ENCODE measurements at regions not wholly inside any gene's neighbourhood (a gene's known extent, or its start where the extent isn't known, plus 50 kb on each side); places are given as distances from the start of the nearest gene placed in this dataset.

DNA sequence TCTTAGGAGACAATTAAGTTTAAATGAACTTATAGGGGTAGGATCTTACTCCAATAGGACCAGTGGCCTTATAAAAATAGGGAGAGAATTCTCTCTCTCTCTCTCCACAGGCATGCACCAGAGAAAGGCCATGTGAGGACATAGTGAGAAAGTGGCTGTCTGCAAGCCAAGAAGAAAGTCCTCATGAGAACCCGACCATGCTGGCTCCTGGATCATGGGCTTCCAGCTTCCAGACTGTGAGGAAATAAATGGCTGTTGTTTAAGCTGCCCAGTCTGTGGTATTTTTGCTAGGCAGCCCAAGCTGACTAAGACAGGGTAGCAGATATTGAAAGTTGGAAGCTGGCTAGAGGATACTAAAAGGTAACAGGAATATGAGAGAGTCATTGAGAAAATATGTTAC is 454.0 kb downstream of the NBAS start:
- DNase-seq: no peak

DNA sequence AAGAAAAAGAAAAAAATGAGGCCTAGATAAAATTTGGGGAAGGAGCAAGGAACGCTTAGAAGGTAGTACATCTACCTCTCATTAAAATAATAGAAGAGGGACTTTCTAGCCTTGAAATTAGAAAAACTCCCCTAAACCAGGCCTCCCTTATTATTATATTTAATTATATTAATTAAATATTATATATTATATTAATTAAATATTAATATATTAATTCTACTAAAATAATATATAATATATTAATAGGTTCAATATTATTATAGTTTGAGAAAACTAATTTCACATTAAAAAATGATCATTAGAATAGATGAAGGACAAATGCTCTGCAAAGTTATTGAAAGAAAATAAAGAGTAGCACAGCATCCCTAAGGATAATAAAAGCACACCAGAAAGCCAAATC is 449.4 kb downstream of the NBAS start:
- no peak for DNase-seq

GRCh38 chr2:15112216-15112615 is 448.9 kb downstream of the NBAS start:
- DNase-seq: no peak

DNA sequence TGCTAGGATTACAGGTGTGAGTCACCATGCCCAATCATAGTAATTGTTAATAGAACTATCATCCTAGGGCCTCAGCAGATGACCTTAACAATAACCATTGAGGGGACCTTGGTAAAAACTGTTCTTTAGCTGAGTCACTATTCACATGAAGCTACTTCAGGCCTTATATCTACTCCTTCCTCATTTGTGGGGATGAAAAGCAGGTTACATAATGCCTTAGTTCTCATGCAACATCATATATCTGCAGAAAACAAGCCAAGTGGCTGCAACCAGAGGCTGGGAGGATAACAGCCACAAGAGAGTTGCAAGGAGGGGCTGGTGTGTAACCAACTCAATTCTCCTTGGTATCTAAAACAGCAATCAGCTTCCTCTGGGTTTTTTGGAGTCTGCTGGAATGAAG is 445.4 kb downstream of the NBAS start:
- DNase-seq: no peak

DNA sequence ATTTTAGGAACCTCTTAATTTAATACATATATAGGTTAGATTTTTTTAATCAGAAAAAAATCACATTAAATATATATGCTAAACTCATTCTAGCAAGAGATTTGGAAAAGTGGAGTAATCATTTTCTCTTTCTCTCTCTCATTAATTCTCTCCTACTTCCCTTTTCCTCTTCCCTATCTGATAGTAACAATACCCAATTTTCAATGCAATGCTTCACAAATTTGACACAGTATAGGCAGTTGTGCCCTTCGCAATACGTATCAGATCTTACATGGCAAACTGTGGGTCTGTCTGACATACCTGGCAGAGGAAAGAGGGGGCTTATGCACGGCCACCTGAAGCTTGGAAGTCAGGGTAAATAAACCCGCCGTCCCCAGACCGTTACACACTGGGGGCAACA is 444.3 kb downstream of the NBAS start:
- DNase-seq: no peak
